Gastrocnemius medialis (tissue), 4 donors: ENCODE measurements at regions not wholly inside any gene's neighbourhood (a gene's known extent, or its start where the extent isn't known, plus 50 kb on each side); places are given as distances from the start of the nearest gene placed in this dataset.

ENCODE experiments used
- ATAC-seq, 2 donors: fragments of 150-250 bp; one replicate each; pipeline ENCODE4 v1.9.1; 2016
- DNase-seq, 2 donors: peaks; one replicate each; pipeline ENCODE4 v3.0.0-alpha.2; 2019
- H3K27ac ChIP-seq, 4 donors: fragments of 200-600 bp; sonication (generic); 1 replicate in 1 of 4; 2 replicates in 3 of 4; pipeline ENCODE4 v1.5.1; 2016 to 2018; ENCODE audit warnings: mild to moderate bottlenecking in 2 of 4, moderate library complexity in 1 of 4
- H3K27me3 ChIP-seq, 3 donors: fragments of 200-600 bp; sonication (generic) in 2 of 3; 1 replicate in 1 of 3; 2 replicates in 2 of 3; pipeline versions ENCODE4 v1.5.1 to v1.6.0; 2016 to 2019; ENCODE audit warnings: mild to moderate bottlenecking in 1 of 3, moderate library complexity in 1 of 3
- H3K36me3 ChIP-seq, 2 donors: fragments of 200-600 bp; sonication (generic) in 1 of 2; one replicate each; pipeline ENCODE4 v1.5.1; 2017 to 2018
- H3K4me1 ChIP-seq, 2 donors: fragments of 200-600 bp; sonication (generic) in 1 of 2; one replicate each; pipeline ENCODE4 v1.5.1; 2016 to 2017; ENCODE audit warnings: mild to moderate bottlenecking in 2 of 2
- H3K4me3 ChIP-seq, 4 donors: fragments of 200-600 bp; sonication (generic) in 3 of 4; 1 replicate in 1 of 4; 2 replicates in 3 of 4; pipeline ENCODE4 v1.5.1; 2016 to 2019; ENCODE audit warnings: mild to moderate bottlenecking in 2 of 4
- H3K9me3 ChIP-seq, 3 donors: fragments of 200-600 bp; sonication (generic) in 2 of 3; 1 replicate in 1 of 3; 2 replicates in 2 of 3; pipeline ENCODE4 v1.5.1; 2016 to 2019
- POLR2A ChIP-seq, 2 donors: fragments of 450-650 bp; IDR thresholded peaks; one replicate each; pipeline ENCODE4 v1.6.1; 2017; ENCODE audit warnings: antibody characterized with exemption in 2 of 2, mild to moderate bottlenecking in 2 of 2, moderate library complexity in 2 of 2
- in situ Hi-C, 4 donors: fragments of 200-750 bp; cut with MboI; loops; one replicate each; pipeline versions ENCODE4 v1.15.0 to v1.8.0; 2017; ENCODE audit warnings: low sequenced_read_pairs in 4 of 4
- intact Hi-C: fragments of 100-400 bp; cut with DNase I; formaldehyde crosslinking; loops from one replicate; pipeline ENCODE4 v1.15.1; 2023; ENCODE audit warnings: low total_unique reads
- TF ChIP-seq, protein P1 (sequence below), 5 experiments: fragments of 450-650 bp in 3 of 5; fragments of 200-600 bp in 2 of 5; sonication (generic) in 2 of 5; IDR thresholded peaks in 4 of 5; conservative IDR thresholded peaks in 1 of 5; 1 replicate in 4 of 5; 2 replicates in 1 of 5; pipeline ENCODE4 v1.5.1; 2016 to 2019; ENCODE audit warnings: antibody characterized with exemption in 5 of 5, mild to moderate bottlenecking in 3 of 5, moderate library complexity in 3 of 5

- Histone ChIP-seq H3K27ac (peak overlapping the region; percentile 59 to 80 (median 77)), H3K36me3 (no peaks in the 10 kb centered on the region), H3K9me3 (no peaks in the 10 kb centered on the region), H3K4me1 (peaks cover 18 to 30% of the 10 kb centered on the region in 2 donors), H3K27me3 (no peaks in the 10 kb centered on the region), H3K4me3 (no peak overlapping the region)
- intact Hi-C loops: loop anchor here (5.0 kb wide), 1 partner anchor 476 kb away; the partner anchor contains the start of gene NRP1
- peak; percentile 64 to 67 for DNase-seq
- peak; percentile 77 to 94 for ATAC-seq
- in situ Hi-C loops: no loop called here
- no peak for TF ChIP-seq POLR2A (IDR thresholded peaks at IDR 0.05)
- TF ChIP-seq, protein P1, sequence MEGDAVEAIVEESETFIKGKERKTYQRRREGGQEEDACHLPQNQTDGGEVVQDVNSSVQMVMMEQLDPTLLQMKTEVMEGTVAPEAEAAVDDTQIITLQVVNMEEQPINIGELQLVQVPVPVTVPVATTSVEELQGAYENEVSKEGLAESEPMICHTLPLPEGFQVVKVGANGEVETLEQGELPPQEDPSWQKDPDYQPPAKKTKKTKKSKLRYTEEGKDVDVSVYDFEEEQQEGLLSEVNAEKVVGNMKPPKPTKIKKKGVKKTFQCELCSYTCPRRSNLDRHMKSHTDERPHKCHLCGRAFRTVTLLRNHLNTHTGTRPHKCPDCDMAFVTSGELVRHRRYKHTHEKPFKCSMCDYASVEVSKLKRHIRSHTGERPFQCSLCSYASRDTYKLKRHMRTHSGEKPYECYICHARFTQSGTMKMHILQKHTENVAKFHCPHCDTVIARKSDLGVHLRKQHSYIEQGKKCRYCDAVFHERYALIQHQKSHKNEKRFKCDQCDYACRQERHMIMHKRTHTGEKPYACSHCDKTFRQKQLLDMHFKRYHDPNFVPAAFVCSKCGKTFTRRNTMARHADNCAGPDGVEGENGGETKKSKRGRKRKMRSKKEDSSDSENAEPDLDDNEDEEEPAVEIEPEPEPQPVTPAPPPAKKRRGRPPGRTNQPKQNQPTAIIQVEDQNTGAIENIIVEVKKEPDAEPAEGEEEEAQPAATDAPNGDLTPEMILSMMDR (IDR thresholded peaks at IDR 0.05 in 4 of 5, conservative IDR thresholded peaks at IDR 0.05 in 1 of 5): no peak
Observed at GRCh38 chr10:33808475-33808874, 474.0 kb upstream of the NRP1 start.

DNA sequence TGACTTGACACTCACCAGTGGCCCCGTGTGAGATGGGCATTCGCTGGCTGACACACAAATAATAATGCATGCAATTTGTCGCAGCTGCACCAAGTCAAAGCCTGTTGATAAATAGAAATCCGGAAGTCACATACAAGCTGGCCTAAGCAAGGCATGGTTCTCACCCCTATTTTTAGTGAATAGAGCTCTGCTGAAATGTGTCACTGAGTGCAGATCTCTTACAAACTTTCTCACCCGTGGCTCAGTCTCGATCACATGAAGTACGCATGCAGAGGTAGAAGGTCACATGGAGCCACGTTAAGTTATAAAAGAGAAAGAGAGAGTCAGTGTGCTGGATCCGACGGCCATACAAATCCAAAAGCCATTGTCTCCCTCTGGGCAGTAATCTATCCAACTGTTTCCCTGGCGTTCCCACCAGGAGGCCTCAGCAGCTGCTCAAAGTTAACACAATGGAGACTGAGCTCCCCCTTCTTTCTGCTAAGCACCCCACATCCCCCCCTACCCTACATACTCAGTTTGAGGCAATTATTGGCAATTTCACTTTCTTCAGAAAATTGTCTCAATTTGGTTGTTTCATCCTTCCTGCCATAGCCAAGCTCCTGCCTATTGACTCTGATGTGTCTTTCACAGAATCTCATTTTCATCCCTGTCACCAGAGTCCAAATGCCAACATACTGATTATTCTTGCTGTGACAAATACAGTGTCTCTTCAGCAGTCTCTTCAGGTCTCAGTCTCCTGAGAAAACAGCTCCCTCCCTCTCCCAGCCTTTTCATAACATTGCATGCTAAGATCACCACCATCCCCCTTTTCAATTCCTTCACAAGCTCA is 473.3 kb upstream of the NRP1 start:
- H3K4me3 ChIP-seq: no peak overlapping the region
- intact Hi-C loops (loop anchor here (5.0 kb wide), 1 partner anchor 475 kb away; the partner anchor contains the start of gene NRP1), in situ Hi-C loops (no loop called here)
- H3K4me1 ChIP-seq: peaks cover 26 to 30% of the 10 kb centered on the region in 2 donors
- TF ChIP-seq POLR2A (IDR thresholded peaks at IDR 0.05): no peak
- TF ChIP-seq, protein P1 (IDR thresholded peaks at IDR 0.05 in 4 of 5, conservative IDR thresholded peaks at IDR 0.05 in 1 of 5): no peak
- H3K27me3 ChIP-seq: no peaks in the 10 kb centered on the region
- ATAC-seq (peak; percentile 19 to 26), DNase-seq (no peak)
- H3K9me3 ChIP-seq: no peaks in the 10 kb centered on the region
- H3K27ac ChIP-seq: peak overlapping the region; percentile 59 to 80 (median 77)
- H3K36me3 ChIP-seq: no peaks in the 10 kb centered on the region

DNA sequence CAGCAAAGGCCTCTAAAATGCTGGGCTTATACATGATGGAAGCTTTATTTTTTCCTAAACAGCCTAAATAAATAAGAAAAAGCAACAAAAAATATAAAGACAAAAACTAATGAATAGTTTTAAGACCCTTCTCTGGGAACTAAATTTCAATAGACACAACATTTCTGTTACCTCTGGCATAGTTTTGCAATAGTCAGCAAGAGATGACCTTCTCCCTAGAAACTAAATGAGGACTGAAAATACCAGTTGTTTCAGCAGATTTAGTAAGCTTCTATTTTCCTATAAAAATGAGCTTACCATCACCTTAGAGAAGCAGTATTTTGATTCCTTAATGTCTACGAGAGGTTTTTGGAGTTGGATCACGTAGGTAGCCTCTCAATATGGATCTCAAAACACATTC is 471.4 kb upstream of the NRP1 start:
- no peaks in the 10 kb centered on the region for H3K27me3 ChIP-seq

DNA sequence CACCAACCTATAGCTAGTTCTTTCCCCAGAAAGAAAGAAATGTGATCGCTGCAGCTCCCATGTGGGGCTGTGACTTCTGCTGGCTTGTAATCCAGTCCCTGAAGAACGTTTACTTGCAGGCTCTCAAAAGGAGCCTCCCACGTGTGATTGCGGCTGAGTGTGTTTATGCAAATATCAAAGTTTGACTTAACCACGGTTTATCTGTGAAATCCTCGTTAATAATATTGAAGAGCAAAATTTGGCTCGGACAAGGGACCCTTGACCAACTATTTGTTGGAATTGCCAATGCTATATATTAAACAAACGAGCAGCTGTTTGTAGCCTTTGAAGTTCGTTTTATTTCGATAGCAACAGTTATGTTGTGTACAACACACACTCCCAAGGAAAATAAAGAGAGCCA is 470.1 kb upstream of the NRP1 start:
- TF ChIP-seq POLR2A (IDR thresholded peaks at IDR 0.05): no peak
- TF ChIP-seq, protein P1 (IDR thresholded peaks at IDR 0.05 in 4 of 5, conservative IDR thresholded peaks at IDR 0.05 in 1 of 5): no peak
- ATAC-seq (no peak), DNase-seq (no peak)
- Histone ChIP-seq H3K4me3 (no peak overlapping the region), H3K27ac (no peak overlapping the region), H3K4me1 (peaks cover 42 to 54% of the 10 kb centered on the region in 2 donors), H3K36me3 (no peaks in the 10 kb centered on the region), H3K27me3 (no peaks in the 10 kb centered on the region), H3K9me3 (no peaks in the 10 kb centered on the region)
- intact Hi-C loops: loop anchor here (5.0 kb wide), 1 partner anchor 1838 kb away; the partner anchor contains the start of gene FZD8
- in situ Hi-C loops: no loop called here

More for the DNA sequence above, 471.4 kb upstream of the NRP1 start:
- Histone ChIP-seq H3K27ac (peak overlapping the region in 1 of 4 donors; percentile 1), H3K4me1 (peaks cover 41 to 45% of the 10 kb centered on the region in 2 donors), H3K36me3 (no peaks in the 10 kb centered on the region), H3K9me3 (no peaks in the 10 kb centered on the region), H3K4me3 (no peak overlapping the region)
- TF ChIP-seq POLR2A (IDR thresholded peaks at IDR 0.05): no peak
- TF ChIP-seq, protein P1 (IDR thresholded peaks at IDR 0.05 in 4 of 5, conservative IDR thresholded peaks at IDR 0.05 in 1 of 5): no peak
- no peak for DNase-seq
- intact Hi-C loops: loop anchor here (5.0 kb wide), 1 partner anchor 474 kb away; the partner anchor contains the start of gene NRP1
- in situ Hi-C loops: no loop called here
- no peak for ATAC-seq
